ENCODE measurements at regions not wholly inside any gene's neighbourhood (a gene's known extent, or its start where the extent isn't known, plus 50 kb on each side); places are given as distances from the start of the nearest gene placed in this dataset.

DNA sequence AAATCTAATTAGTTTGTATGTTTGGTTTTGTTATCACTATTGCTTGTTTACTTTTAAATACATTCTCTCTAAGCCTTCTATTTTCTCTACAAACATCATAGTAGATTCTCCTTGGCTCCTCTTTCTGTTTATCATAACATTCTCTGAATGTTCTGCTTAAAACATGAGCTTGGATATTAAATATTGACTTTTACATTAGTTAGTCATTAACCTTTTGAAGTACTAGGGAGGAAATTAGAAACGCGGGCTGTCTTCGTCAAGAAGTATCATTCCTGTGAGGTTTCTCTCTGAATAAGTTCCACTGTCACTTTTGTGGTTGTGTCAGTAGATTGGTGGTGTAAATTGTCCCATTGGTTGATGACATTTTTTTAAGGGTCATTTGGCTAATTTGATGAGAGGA, 821.5 kb downstream of the EFNA5 start:
- H3K27me3 ChIP-seq (ENCODE audit: control insufficient read depth, extremely low read depth, insufficient read depth, low read length) = no peaks in the 10 kb centered on the region
- H3K36me3 ChIP-seq (ENCODE audit: control insufficient read depth in 2 of 2, extremely low read depth in 1 of 2, insufficient read depth in 2 of 2, low read length in 2 of 2) = no peaks in the 10 kb centered on the region
- H3K27ac ChIP-seq (ENCODE audit: control insufficient read depth, insufficient read depth, low read length) = no peak overlapping the region
- H3K4me2 ChIP-seq (ENCODE audit: control insufficient read depth, extremely low read depth, insufficient read depth, low read depth, low read length) = no peak overlapping the region
- dilution Hi-C loops (cut with MboI; ENCODE audit: extremely low pct_ligation_motif_present, low sequenced_read_pairs) = no loop called here
- no peaks in the 10 kb centered on the region for H3K9me1 ChIP-seq (ENCODE audit: control insufficient read depth, extremely low read depth, insufficient read depth, low read length)
- no peak overlapping the region for H2AFZ ChIP-seq (ENCODE audit: control insufficient read depth, low read length)
- H3K9ac ChIP-seq (ENCODE audit: control insufficient read depth, extremely low read depth, insufficient read depth, low read length) = no peak overlapping the region
- H4K20me1 ChIP-seq (ENCODE audit: control insufficient read depth, extremely low read depth, insufficient read depth, low read length) = no peaks in the 10 kb centered on the region
- H3K4me3 ChIP-seq (ENCODE audit: control insufficient read depth in 2 of 3, extremely low read depth in 1 of 3, insufficient read depth in 2 of 3, low read depth in 1 of 3, low read length in 3 of 3) = no peak overlapping the region
- H3K79me2 ChIP-seq (ENCODE audit: control insufficient read depth, insufficient read depth, low read length) = no peaks in the 10 kb centered on the region
- DNase-seq (ENCODE audit: low read depth, low spot score) = no peak
- FAIRE-seq = no peak
- TF ChIP-seq, protein P1, sequence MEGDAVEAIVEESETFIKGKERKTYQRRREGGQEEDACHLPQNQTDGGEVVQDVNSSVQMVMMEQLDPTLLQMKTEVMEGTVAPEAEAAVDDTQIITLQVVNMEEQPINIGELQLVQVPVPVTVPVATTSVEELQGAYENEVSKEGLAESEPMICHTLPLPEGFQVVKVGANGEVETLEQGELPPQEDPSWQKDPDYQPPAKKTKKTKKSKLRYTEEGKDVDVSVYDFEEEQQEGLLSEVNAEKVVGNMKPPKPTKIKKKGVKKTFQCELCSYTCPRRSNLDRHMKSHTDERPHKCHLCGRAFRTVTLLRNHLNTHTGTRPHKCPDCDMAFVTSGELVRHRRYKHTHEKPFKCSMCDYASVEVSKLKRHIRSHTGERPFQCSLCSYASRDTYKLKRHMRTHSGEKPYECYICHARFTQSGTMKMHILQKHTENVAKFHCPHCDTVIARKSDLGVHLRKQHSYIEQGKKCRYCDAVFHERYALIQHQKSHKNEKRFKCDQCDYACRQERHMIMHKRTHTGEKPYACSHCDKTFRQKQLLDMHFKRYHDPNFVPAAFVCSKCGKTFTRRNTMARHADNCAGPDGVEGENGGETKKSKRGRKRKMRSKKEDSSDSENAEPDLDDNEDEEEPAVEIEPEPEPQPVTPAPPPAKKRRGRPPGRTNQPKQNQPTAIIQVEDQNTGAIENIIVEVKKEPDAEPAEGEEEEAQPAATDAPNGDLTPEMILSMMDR (optimal IDR thresholded peaks at IDR 0.05 in 1 of 3, IDR thresholded peaks at IDR 0.05 in 1 of 3, conservative IDR thresholded peaks at IDR 0.05 in 1 of 3; ENCODE audit: extremely low read depth in 1 of 3, insufficient read depth in 2 of 3, low read length in 3 of 3) = no peak
- TF ChIP-seq EZH2 (IDR thresholded peaks at IDR 0.05; ENCODE audit: low read length) = no peak
- no peaks in the 10 kb centered on the region for H3K4me1 ChIP-seq (ENCODE audit: control insufficient read depth, extremely low read depth, insufficient read depth, low read length)
- no peaks in the 10 kb centered on the region for H3K9me3 ChIP-seq (ENCODE audit: control insufficient read depth, low read depth, low read length)

DNA sequence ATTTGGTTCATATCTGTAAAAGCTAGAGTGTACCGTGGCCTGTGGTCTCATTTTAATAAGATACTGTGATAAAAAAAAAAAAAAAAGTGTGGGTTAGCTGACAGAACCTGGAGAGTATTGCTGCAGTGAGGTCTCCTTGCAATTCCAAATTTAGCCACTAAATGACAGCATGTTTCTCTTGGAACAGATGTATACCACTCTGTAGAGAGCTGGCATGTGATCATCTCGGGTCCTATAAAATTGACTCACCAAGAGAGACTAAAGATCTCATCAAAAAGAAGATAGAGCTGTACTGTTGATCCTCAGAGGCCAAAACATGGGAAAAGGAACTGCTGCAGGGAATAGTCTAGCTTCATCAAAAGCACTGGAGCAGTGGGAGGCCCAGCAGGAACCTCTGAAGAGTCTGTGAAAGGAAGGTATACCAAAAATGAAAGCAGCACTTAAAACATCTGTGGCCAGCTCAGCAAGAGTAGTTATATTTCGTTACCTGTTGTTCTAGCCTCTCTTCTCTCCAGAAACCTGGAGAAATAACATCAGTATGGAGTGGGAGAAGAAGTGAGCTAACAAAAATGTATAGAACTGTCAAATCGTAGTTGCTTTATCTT, 826.8 kb downstream of the EFNA5 start:
- Histone ChIP-seq H3K36me3 (ENCODE audit: control insufficient read depth in 2 of 2, extremely low read depth in 1 of 2, insufficient read depth in 2 of 2, low read length in 2 of 2) (no peaks in the 10 kb centered on the region), H3K9ac (ENCODE audit: control insufficient read depth, extremely low read depth, insufficient read depth, low read length) (no peak overlapping the region), H3K9me1 (ENCODE audit: control insufficient read depth, extremely low read depth, insufficient read depth, low read length) (no peaks in the 10 kb centered on the region), H3K27ac (ENCODE audit: control insufficient read depth, insufficient read depth, low read length) (no peak overlapping the region), H3K4me1 (ENCODE audit: control insufficient read depth, extremely low read depth, insufficient read depth, low read length) (no peaks in the 10 kb centered on the region), H3K4me3 (ENCODE audit: control insufficient read depth in 2 of 3, extremely low read depth in 1 of 3, insufficient read depth in 2 of 3, low read depth in 1 of 3, low read length in 3 of 3) (no peak overlapping the region), H4K20me1 (ENCODE audit: control insufficient read depth, extremely low read depth, insufficient read depth, low read length) (no peaks in the 10 kb centered on the region), H3K9me3 (ENCODE audit: control insufficient read depth, low read depth, low read length) (no peaks in the 10 kb centered on the region), H2AFZ (ENCODE audit: control insufficient read depth, low read length) (peak overlapping the region; percentile 30), H3K4me2 (ENCODE audit: control insufficient read depth, extremely low read depth, insufficient read depth, low read depth, low read length) (no peak overlapping the region), H3K79me2 (ENCODE audit: control insufficient read depth, insufficient read depth, low read length) (no peaks in the 10 kb centered on the region), H3K27me3 (ENCODE audit: control insufficient read depth, extremely low read depth, insufficient read depth, low read length) (no peaks in the 10 kb centered on the region)
- TF ChIP-seq, protein P1 (optimal IDR thresholded peaks at IDR 0.05 in 1 of 3, IDR thresholded peaks at IDR 0.05 in 1 of 3, conservative IDR thresholded peaks at IDR 0.05 in 1 of 3; ENCODE audit: extremely low read depth in 1 of 3, insufficient read depth in 2 of 3, low read length in 3 of 3) = peak in 2 of 3 experiments; percentile 17 to 38
- no peak for TF ChIP-seq EZH2 (IDR thresholded peaks at IDR 0.05; ENCODE audit: low read length)
- FAIRE-seq (peak; percentile 48), DNase-seq (ENCODE audit: low read depth, low spot score) (no peak)
- dilution Hi-C loops (cut with MboI; ENCODE audit: extremely low pct_ligation_motif_present, low sequenced_read_pairs) = no loop called here
